H1 (cell line): ENCODE measurements at regions not wholly inside any gene's neighbourhood (a gene's known extent, or its start where the extent isn't known, plus 50 kb on each side); places are given as distances from the start of the nearest gene placed in this dataset.

ENCODE experiments used
- CBX5 ChIP-seq: fragments of 300-800, 300-1000 bp; sonication (generic); IDR thresholded peaks from 2 replicates; pipeline ENCODE4 v1.7.1; 2016; ENCODE audit warnings: antibody characterized with exemption, low read length, low read depth
- HDAC6 ChIP-seq: IDR thresholded peaks from one replicate; pipeline ENCODE4 v1.7.1; 2012; ENCODE audit warnings: low read depth, mild to moderate bottlenecking, inconsistent platforms, low read length, moderate library complexity

GRCh38 chrX:39899059-39899458, 198.7 kb downstream of the BCOR start (continued):
- no peak for TF ChIP-seq HDAC6
- no peak for TF ChIP-seq CBX5
